ENCODE measurements at regions not wholly inside any gene's neighbourhood (a gene's known extent, or its start where the extent isn't known, plus 50 kb on each side); places are given as distances from the start of the nearest gene placed in this dataset.

- TF ChIP-seq ZBTB11 (CRISPR knock-in tag; IDR thresholded peaks at IDR 0.05) (no peak), EED (IDR thresholded peaks at IDR 0.05; ENCODE audit: low read depth) (peak; percentile 85), HDAC6 (IDR thresholded peaks at IDR 0.05; ENCODE audit: unreplicated experiment) (no peak), RFX5 (IDR thresholded peaks at IDR 0.05; ENCODE audit: low read depth, low read length) (no peak), NFXL1 (IDR thresholded peaks at IDR 0.05; ENCODE audit: borderline replicate concordance) (no peak), ZBTB40 (IDR thresholded peaks at IDR 0.05; ENCODE audit: borderline replicate concordance) (no peak), BHLHE40 (IDR thresholded peaks at IDR 0.05; ENCODE audit: borderline replicate concordance in 1 of 2, low read depth in 2 of 2, low read length in 1 of 2) (peak; percentile 86 to 90), SREBF1 (IDR thresholded peaks at IDR 0.05; ENCODE audit: low read length) (no peak), MXI1 (IDR thresholded peaks at IDR 0.05; ENCODE audit: low read depth, low read length) (no peak), RBBP5 (conservative IDR thresholded peaks at IDR 0.05) (no peak), ZBED1 (IDR thresholded peaks at IDR 0.05; ENCODE audit: borderline replicate concordance) (no peak), SMARCA5 (IDR thresholded peaks at IDR 0.05) (no peak), EP300 (IDR thresholded peaks at IDR 0.05; ENCODE audit: borderline replicate concordance in 1 of 2, control insufficient read depth in 1 of 2, low read depth in 2 of 2, low read length in 2 of 2) (no peak), NFYB (IDR thresholded peaks at IDR 0.05; ENCODE audit: insufficient read depth, low read depth, low read length) (no peak), SRF (IDR thresholded peaks at IDR 0.05; ENCODE audit: low read depth in 2 of 2, low read length in 2 of 2) (no peak), EGR1 (IDR thresholded peaks at IDR 0.05; ENCODE audit: borderline replicate concordance in 1 of 2, low read depth in 2 of 2, low read length in 2 of 2) (no peak), SMAD5 (IDR thresholded peaks at IDR 0.05; ENCODE audit: low read depth) (no peak), NBN (IDR thresholded peaks at IDR 0.05) (no peak), PRDM15 (CRISPR knock-in tag; IDR thresholded peaks at IDR 0.05) (no peak), TCF3 (IDR thresholded peaks at IDR 0.05; ENCODE audit: borderline replicate concordance, insufficient read depth, low read depth, low read length) (no peak), TBL1XR1 (IDR thresholded peaks at IDR 0.05; ENCODE audit: low read depth, low read length) (no peak)
Observed at GRCh38 chr2:60350791-60351190, 202.7 kb downstream of the BCL11A start (continued).

All from GM12878 (cell line).